ENCODE measurements at regions not wholly inside any gene's neighbourhood (a gene's known extent, or its start where the extent isn't known, plus 50 kb on each side); places are given as distances from the start of the nearest gene placed in this dataset.

- TF ChIP-seq CTCF (IDR thresholded peaks at IDR 0.05), result no peak
- TF ChIP-seq POLR2A (IDR thresholded peaks at IDR 0.05), result no peak
These were observed 346.2 kb upstream of the FAR2 start for GRCh38 chr12:28802706-28803438.

Measured in esophagus squamous epithelium (tissue), 4 donors.